Transverse colon (tissue), 4 donors: ENCODE measurements at regions not wholly inside any gene's neighbourhood (a gene's known extent, or its start where the extent isn't known, plus 50 kb on each side); places are given as distances from the start of the nearest gene placed in this dataset.

Experiments
- CTCF ChIP-seq, 5 experiments: fragments of 200-600 bp in 3 of 5; fragments of 450-650 bp in 2 of 5; sonication (generic) in 3 of 5; IDR thresholded peaks; 1 replicate in 2 of 5; 2 replicates in 3 of 5; pipeline ENCODE4 v1.5.1; 2016 to 2017; ENCODE audit warnings: antibody characterized with exemption in 5 of 5, inconsistent platforms in 3 of 5, mild to moderate bottlenecking in 2 of 5, moderate library complexity in 1 of 5
- EP300 ChIP-seq: sonication (generic); formaldehyde crosslinking; IDR thresholded peaks from one replicate; pipeline ENCODE4 v1.6.1; 2017; ENCODE audit warnings: antibody characterized with exemption, low read depth
- POLR2A ChIP-seq: fragments of 450-650 bp; IDR thresholded peaks from one replicate; pipeline ENCODE4 v1.6.1; 2016; ENCODE audit warnings: antibody characterized with exemption, mild to moderate bottlenecking, moderate library complexity
- POLR2AphosphoS5 ChIP-seq, 3 donors: sonication (generic); formaldehyde crosslinking; IDR thresholded peaks; one replicate each; pipeline ENCODE4 v1.6.1; 2016; ENCODE audit warnings: antibody characterized with exemption in 3 of 3

- no peak for TF ChIP-seq POLR2AphosphoS5 (IDR thresholded peaks at IDR 0.05)
- TF ChIP-seq POLR2A: no peak
- no peak for TF ChIP-seq CTCF (IDR thresholded peaks at IDR 0.05)
- TF ChIP-seq EP300: no peak
Observed at GRCh38 chr13:80798576-80799133, 457.7 kb upstream of the SPRY2 start.
